GM19023 (cell line): ENCODE measurements at regions not wholly inside any gene's neighbourhood (a gene's known extent, or its start where the extent isn't known, plus 50 kb on each side); places are given as distances from the start of the nearest gene placed in this dataset.
"Not testable (repeated sequence)": the region's sequence is repeated elsewhere in the genome, so short reads cannot be mapped to it uniquely, and the experiment has no call there.

ENCODE experiments used
- ATAC-seq: cut with Tn5 transposase; IDR thresholded peaks from one replicate; pipeline ENCODE4 v1.9.1; 2021; ENCODE audit warnings: mild to moderate bottlenecking, moderate library complexity; ENCODE audit not compliant: unreplicated experiment

GRCh38 chr3:103134023-103134724 lies 699.4 kb downstream of the ZPLD1 start:
- peak; percentile 79 for ATAC-seq

- ATAC-seq: no peak
Observed at GRCh38 chr3:103136621-103137020, 701.8 kb downstream of the ZPLD1 start.

GRCh38 chr3:103137830-103138229 lies 703.0 kb downstream of the ZPLD1 start:
- no peak for ATAC-seq

- no peak for ATAC-seq
Observed at GRCh38 chr3:103158183-103158582, 723.4 kb downstream of the ZPLD1 start.

- ATAC-seq: no peak
Observed at GRCh38 chr3:103166890-103167289, 732.1 kb downstream of the ZPLD1 start.

GRCh38 chr3:103167850-103168249 lies 733.0 kb downstream of the ZPLD1 start:
- no peak for ATAC-seq

- ATAC-seq: no peak
Observed at GRCh38 chr3:103169289-103169688, 734.5 kb downstream of the ZPLD1 start.

GRCh38 chr3:103170651-103171050 lies 735.8 kb downstream of the ZPLD1 start:
- no peak for ATAC-seq

- ATAC-seq: no peak
Observed at GRCh38 chr3:103173940-103174339, 739.1 kb downstream of the ZPLD1 start.

- no peak for ATAC-seq
Observed at GRCh38 chr3:103181160-103181559, 746.3 kb downstream of the ZPLD1 start.

- no peak for ATAC-seq
Observed at GRCh38 chr3:103184772-103185171, 750.0 kb downstream of the ZPLD1 start.

- no peak for ATAC-seq
Observed at GRCh38 chr3:103189941-103190340, 755.1 kb downstream of the ZPLD1 start.

GRCh38 chr3:103195216-103195615 lies 760.4 kb downstream of the ZPLD1 start:
- ATAC-seq: no peak

GRCh38 chr3:103203441-103203840 lies 768.6 kb downstream of the ZPLD1 start:
- ATAC-seq: no peak

GRCh38 chr3:103210583-103210982 lies 775.8 kb downstream of the ZPLD1 start:
- ATAC-seq: no peak

- ATAC-seq: peak; percentile 100
Observed at GRCh38 chr3:103218146-103218545, 783.3 kb downstream of the ZPLD1 start.

GRCh38 chr3:103218793-103219192 lies 784.0 kb downstream of the ZPLD1 start:
- ATAC-seq: no peak

GRCh38 chr3:103227651-103228050 lies 792.8 kb downstream of the ZPLD1 start:
- ATAC-seq: no peak

- ATAC-seq: no peak
Observed at GRCh38 chr3:103247459-103247858, 812.6 kb downstream of the ZPLD1 start.

- not testable (repeated sequence) for ATAC-seq
Observed at GRCh38 chr3:103254827-103255226, 820.0 kb downstream of the ZPLD1 start.

- ATAC-seq: no peak
Observed at GRCh38 chr3:103269287-103269686, 834.5 kb downstream of the ZPLD1 start.

- no peak for ATAC-seq
Observed at GRCh38 chr3:103271575-103271974, 836.8 kb downstream of the ZPLD1 start.

- ATAC-seq: no peak
Observed at GRCh38 chr3:103295974-103296570, 861.3 kb downstream of the ZPLD1 start.
